SK-N-MC (cell line): ENCODE measurements at regions not wholly inside any gene's neighbourhood (a gene's known extent, or its start where the extent isn't known, plus 50 kb on each side); places are given as distances from the start of the nearest gene placed in this dataset.
A peak's percentile ranks its signal among the peaks of the same experiment; 100 is the strongest.

ENCODE experiments used
- DNase-seq: peaks from one replicate; pipeline ENCODE4 v3.0.0-alpha.2; 2011; ENCODE audit warnings: low read depth, low spot score
- H3K27ac ChIP-seq: fragments of 200-600 bp; sonication (generic); 2 replicates; pipeline ENCODE4 v1.5.1; 2016; ENCODE audit warnings: mixed run types
- H3K36me3 ChIP-seq: fragments of 200-600 bp; sonication (generic); 2 replicates; pipeline ENCODE4 v1.6.1; 2017; ENCODE audit warnings: antibody characterized with exemption, low read length, mixed read lengths; ENCODE audit not compliant: insufficient read depth
- H3K4me3 ChIP-seq: fragments of 200-600 bp; sonication (generic); 2 replicates; pipeline ENCODE4 v1.5.1; 2016
- H3K9ac ChIP-seq: fragments of 200-600 bp; sonication (generic); 2 replicates; pipeline ENCODE4 v1.8.0; 2017; ENCODE audit warnings: mixed run types, mixed read lengths; ENCODE audit not compliant: insufficient read length
- H3K9me3 ChIP-seq: fragments of 200-600 bp; sonication (generic); 2 replicates; pipeline ENCODE4 v1.6.1; 2017; ENCODE audit warnings: low read depth, mild to moderate bottlenecking, antibody characterized with exemption, low read length, moderate library complexity, mixed read lengths
- EZH2 ChIP-seq: fragments of 200-600 bp; sonication (generic); IDR thresholded peaks from one replicate; pipeline ENCODE4 v1.6.1; 2017; ENCODE audit warnings: antibody characterized with exemption
- FOXP2 ChIP-seq: optimal IDR thresholded peaks from 2 replicates; pipeline ENCODE3; 2011; ENCODE audit warnings: mild to moderate bottlenecking, moderate library complexity; ENCODE audit not compliant: insufficient read depth; ENCODE audit errors: extremely low read length, control extremely low read depth
- POLR2AphosphoS5 ChIP-seq: IDR thresholded peaks from 2 replicates; pipeline ENCODE4 v1.6.1; 2012; ENCODE audit warnings: mild to moderate bottlenecking, low read depth, low read length, borderline replicate concordance

- no peak overlapping the region for H3K27ac ChIP-seq
- no peaks in the 10 kb centered on the region for H3K9me3 ChIP-seq
- no peak for DNase-seq
- no peak overlapping the region for H3K9ac ChIP-seq
- no peak overlapping the region for H3K4me3 ChIP-seq
- no peaks in the 10 kb centered on the region for H3K36me3 ChIP-seq
- TF ChIP-seq FOXP2 (no peak), POLR2AphosphoS5 (no peak), EZH2 (no peak)
These were observed 101.4 kb upstream of the SLC4A10 start for GRCh38 chr2:161522796-161523195.

- TF ChIP-seq POLR2AphosphoS5 (no peak), FOXP2 (no peak), EZH2 (no peak)
- DNase-seq, result no peak
- Histone ChIP-seq H3K36me3 (no peaks in the 10 kb centered on the region), H3K9ac (no peak overlapping the region), H3K9me3 (no peaks in the 10 kb centered on the region; the same call in 1 of the 2 replicates), H3K4me3 (no peak overlapping the region), H3K27ac (no peak overlapping the region)
These were observed 91.0 kb upstream of the SLC4A10 start for GRCh38 chr2:161533218-161533617.

- Histone ChIP-seq H3K36me3 (no peaks in the 10 kb centered on the region), H3K27ac (no peak overlapping the region), H3K9me3 (no peaks in the 10 kb centered on the region), H3K4me3 (no peak overlapping the region), H3K9ac (no peak overlapping the region)
- DNase-seq, result no peak
- TF ChIP-seq EZH2 (no peak), POLR2AphosphoS5 (no peak), FOXP2 (no peak)
These were observed 77.6 kb upstream of the SLC4A10 start for GRCh38 chr2:161546635-161547034.

GRCh38 chr2:161547130-161547529 is 77.1 kb upstream of the SLC4A10 start:
- DNase-seq, result no peak
- Histone ChIP-seq H3K27ac (no peak overlapping the region), H3K9ac (no peak overlapping the region), H3K9me3 (no peaks in the 10 kb centered on the region), H3K36me3 (no peaks in the 10 kb centered on the region), H3K4me3 (no peak overlapping the region)
- TF ChIP-seq FOXP2, result no peak
- TF ChIP-seq POLR2AphosphoS5, result no peak
- no peak for TF ChIP-seq EZH2

DNA sequence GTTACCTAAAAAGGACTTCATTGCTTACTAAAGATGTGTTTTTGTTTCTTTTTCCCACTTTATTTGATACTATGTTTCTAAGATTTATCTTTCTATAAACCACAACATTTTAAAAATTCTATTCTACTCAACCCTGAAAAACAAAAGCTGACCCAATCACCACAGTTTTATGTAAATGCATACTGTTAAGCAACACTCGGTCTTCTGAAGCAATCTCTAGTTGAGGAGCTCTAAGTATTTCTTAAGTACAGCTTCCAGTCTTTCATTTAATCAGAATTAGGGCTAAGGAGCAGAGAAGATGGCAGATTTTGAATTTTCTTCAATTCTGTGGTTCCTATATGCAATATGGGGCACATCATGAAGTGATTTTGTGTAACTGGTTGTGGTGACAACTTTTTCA is 72.2 kb upstream of the SLC4A10 start:
- no peak for DNase-seq
- no peak for TF ChIP-seq POLR2AphosphoS5
- TF ChIP-seq FOXP2, result no peak
- no peak for TF ChIP-seq EZH2
- Histone ChIP-seq H3K4me3 (no peak overlapping the region), H3K9ac (no peak overlapping the region), H3K36me3 (no peaks in the 10 kb centered on the region), H3K27ac (no peak overlapping the region), H3K9me3 (no peaks in the 10 kb centered on the region)

GRCh38 chr2:161555826-161556225 is 68.4 kb upstream of the SLC4A10 start:
- TF ChIP-seq EZH2 (no peak), POLR2AphosphoS5 (no peak), FOXP2 (no peak)
- no peak overlapping the region for H3K4me3 ChIP-seq
- no peak overlapping the region for H3K27ac ChIP-seq
- no peaks in the 10 kb centered on the region for H3K36me3 ChIP-seq
- H3K9me3 ChIP-seq, result no peaks in the 10 kb centered on the region
- DNase-seq, result no peak
- no peak overlapping the region for H3K9ac ChIP-seq

DNA sequence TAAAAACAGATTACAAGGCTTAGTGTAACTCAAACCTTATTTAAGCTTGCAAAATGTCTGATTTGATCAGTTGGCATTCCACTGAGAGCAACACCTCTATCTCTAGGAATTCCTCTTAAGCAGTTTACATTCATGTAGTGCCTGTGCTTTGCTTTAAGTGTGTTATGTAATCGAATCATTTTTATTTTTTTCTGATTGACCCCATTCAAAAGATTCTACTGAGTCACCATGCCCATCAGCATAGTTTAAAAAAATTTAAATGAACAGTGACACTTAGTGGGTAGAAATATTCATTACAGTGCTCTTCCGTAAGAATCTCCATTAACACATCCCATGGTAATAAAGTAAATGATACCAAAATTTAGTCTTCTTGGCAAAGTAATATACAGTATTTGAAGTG is 67.8 kb upstream of the SLC4A10 start:
- DNase-seq, result no peak
- Histone ChIP-seq H3K27ac (no peak overlapping the region), H3K4me3 (no peak overlapping the region), H3K36me3 (no peaks in the 10 kb centered on the region), H3K9me3 (no peaks in the 10 kb centered on the region), H3K9ac (no peak overlapping the region)
- TF ChIP-seq EZH2, result no peak
- no peak for TF ChIP-seq POLR2AphosphoS5
- TF ChIP-seq FOXP2, result no peak

GRCh38 chr2:161557538-161557937 is 66.7 kb upstream of the SLC4A10 start:
- DNase-seq, result no peak
- TF ChIP-seq POLR2AphosphoS5 (no peak), FOXP2 (no peak), EZH2 (no peak)
- Histone ChIP-seq H3K4me3 (peak overlapping the region; percentile 17; the same call in 1 of the 2 replicates), H3K36me3 (no peaks in the 10 kb centered on the region), H3K9ac (no peak overlapping the region), H3K27ac (no peak overlapping the region), H3K9me3 (no peaks in the 10 kb centered on the region)

GRCh38 chr2:161564906-161565305 is 59.3 kb upstream of the SLC4A10 start:
- TF ChIP-seq POLR2AphosphoS5, result no peak
- TF ChIP-seq FOXP2, result no peak
- no peak for TF ChIP-seq EZH2
- Histone ChIP-seq H3K4me3 (no peak overlapping the region), H3K27ac (no peak overlapping the region), H3K36me3 (no peaks in the 10 kb centered on the region), H3K9me3 (no peaks in the 10 kb centered on the region), H3K9ac (no peak overlapping the region)
- no peak for DNase-seq
